HEK293 (cell line): ENCODE measurements at regions not wholly inside any gene's neighbourhood (a gene's known extent, or its start where the extent isn't known, plus 50 kb on each side); places are given as distances from the start of the nearest gene placed in this dataset.

ENCODE experiments used
- CTCF ChIA-PET: fragments of 350-600 bp; formaldehyde crosslinking; extraction: SDS; loops from one replicate; lab custom pipeline; 2021; ENCODE audit warnings: antibody characterized with exemption; lab: Yijun Ruan, JAX
- POLR2A ChIA-PET: fragments of 300-600 bp; formaldehyde crosslinking; extraction: SDS; loops from one replicate; lab custom pipeline; 2020; ENCODE audit warnings: antibody characterized with exemption, inconsistent platforms; lab: Yijun Ruan, JAX
- H3K27ac ChIP-seq: fragments of 200-500 bp; sonication (Bioruptor generic); 2 replicates; pipeline ENCODE4 v1.5.1; 2014; ENCODE audit warnings: low read depth, low read length, control low read depth, inconsistent platforms; ENCODE audit errors: extremely low read depth
- H3K36me3 ChIP-seq, 2 experiments: fragments of 200-500 bp in 1 of 2; sonication (Bioruptor generic) in 1 of 2; 1 replicate in 1 of 2; 2 replicates in 1 of 2; pipeline ENCODE4 v1.5.1; 2014 to 2017; ENCODE audit warnings: inconsistent platforms in 2 of 2, low read length in 2 of 2; ENCODE audit not compliant: control insufficient read depth in 2 of 2, insufficient read depth in 1 of 2
- H3K4me1 ChIP-seq: fragments of 200-500 bp; sonication (Bioruptor generic); 2 replicates; pipeline ENCODE4 v1.5.1; 2014; ENCODE audit warnings: mild to moderate bottlenecking, low read length, inconsistent platforms; ENCODE audit not compliant: control insufficient read depth, insufficient read depth
- H3K4me3 ChIP-seq: 2 replicates; pipeline ENCODE4 v1.5.1; 2011; ENCODE audit warnings: low read depth, mild to moderate bottlenecking, control low read depth, low read length, moderate library complexity
- H3K9me3 ChIP-seq: fragments of 200-500 bp; sonication (Bioruptor generic); 2 replicates; pipeline ENCODE4 v1.5.1; 2014; ENCODE audit warnings: low read depth, low read length, inconsistent platforms; ENCODE audit not compliant: control insufficient read depth, insufficient read depth
- BCL11B ChIP-seq: fragments of 450-650 bp; formaldehyde crosslinking; IDR thresholded peaks from 2 replicates; pipeline ENCODE4 v1.5.1; 2016; ENCODE audit warnings: low read depth, missing biosample characterization, missing genetic modification characterization
- HIC1 ChIP-seq: fragments of 450-650 bp; formaldehyde crosslinking; IDR thresholded peaks from 2 replicates; pipeline ENCODE4 v1.5.1; 2016; ENCODE audit warnings: missing biosample characterization, missing genetic modification characterization
- INSM2 ChIP-seq: fragments of 450-650 bp; formaldehyde crosslinking; IDR thresholded peaks from 2 replicates; pipeline ENCODE4 v1.5.1; 2016; ENCODE audit warnings: missing biosample characterization, missing genetic modification characterization
- KLF8 ChIP-seq: fragments of 450-650 bp; formaldehyde crosslinking; IDR thresholded peaks from 2 replicates; pipeline ENCODE4 v1.5.1; 2016; ENCODE audit warnings: missing biosample characterization, missing genetic modification characterization
- SCRT1 ChIP-seq: fragments of 450-650 bp; formaldehyde crosslinking; IDR thresholded peaks from 2 replicates; pipeline ENCODE4 v1.5.1; 2016; ENCODE audit warnings: missing biosample characterization, missing genetic modification characterization, borderline replicate concordance
- ZBTB1 ChIP-seq: fragments of 450-650 bp; formaldehyde crosslinking; IDR thresholded peaks from 2 replicates; pipeline ENCODE4 v1.5.1; 2016; ENCODE audit warnings: missing biosample characterization, missing genetic modification characterization
- ZBTB21 ChIP-seq: fragments of 450-650 bp; formaldehyde crosslinking; IDR thresholded peaks from 2 replicates; pipeline ENCODE4 v1.5.1; 2017; ENCODE audit warnings: missing biosample characterization, missing genetic modification characterization
- ZBTB44 ChIP-seq: fragments of 450-650 bp; IDR thresholded peaks from 2 replicates; pipeline ENCODE4 v1.5.1; 2018; ENCODE audit warnings: missing biosample characterization, mild to moderate bottlenecking, missing genetic modification characterization
- ZFP3 ChIP-seq: fragments of 450-650 bp; formaldehyde crosslinking; IDR thresholded peaks from 2 replicates; pipeline ENCODE4 v1.5.1; 2016; ENCODE audit warnings: low read depth, missing biosample characterization, missing genetic modification characterization
- ZFP69B ChIP-seq: fragments of 450-650 bp; formaldehyde crosslinking; IDR thresholded peaks from 2 replicates; pipeline ENCODE4 v1.5.1; 2016; ENCODE audit warnings: missing biosample characterization, missing genetic modification characterization
- ZNF23 ChIP-seq: fragments of 450-650 bp; formaldehyde crosslinking; IDR thresholded peaks from 2 replicates; pipeline ENCODE4 v1.5.1; 2016; ENCODE audit warnings: missing biosample characterization, missing genetic modification characterization, borderline replicate concordance
- ZNF280C ChIP-seq: fragments of 450-650 bp; formaldehyde crosslinking; IDR thresholded peaks from 2 replicates; pipeline ENCODE4 v1.5.1; 2016; ENCODE audit warnings: missing biosample characterization, missing genetic modification characterization
- ZNF404 ChIP-seq: fragments of 450-650 bp; formaldehyde crosslinking; IDR thresholded peaks from 2 replicates; pipeline ENCODE4 v1.5.1; 2017; ENCODE audit warnings: missing biosample characterization, missing genetic modification characterization
- ZNF423 ChIP-seq: fragments of 450-650 bp; formaldehyde crosslinking; IDR thresholded peaks from 2 replicates; pipeline ENCODE4 v1.5.1; 2016; ENCODE audit warnings: missing biosample characterization, missing genetic modification characterization
- ZNF449 ChIP-seq: fragments of 450-650 bp; formaldehyde crosslinking; IDR thresholded peaks from 2 replicates; pipeline ENCODE4 v1.5.1; 2017; ENCODE audit warnings: missing biosample characterization, mild to moderate bottlenecking, missing genetic modification characterization, moderate library complexity
- ZNF510 ChIP-seq: fragments of 450-650 bp; formaldehyde crosslinking; IDR thresholded peaks from 2 replicates; pipeline ENCODE4 v1.5.1; 2018; ENCODE audit warnings: mild to moderate bottlenecking, missing genetic modification characterization, missing biosample characterization; ENCODE audit not compliant: insufficient replicate concordance
- ZNF521 ChIP-seq: fragments of 450-650 bp; formaldehyde crosslinking; IDR thresholded peaks from 2 replicates; pipeline ENCODE4 v1.5.1; 2017; ENCODE audit warnings: missing biosample characterization, mild to moderate bottlenecking, missing genetic modification characterization
- ZNF549 ChIP-seq: fragments of 450-650 bp; IDR thresholded peaks from 2 replicates; pipeline ENCODE4 v1.5.1; 2018; ENCODE audit warnings: missing biosample characterization, missing genetic modification characterization, mild to moderate bottlenecking, inconsistent platforms, moderate library complexity
- ZNF658 ChIP-seq: fragments of 450-650 bp; formaldehyde crosslinking; IDR thresholded peaks from 2 replicates; pipeline ENCODE4; 2016; ENCODE audit warnings: missing biosample characterization, missing genetic modification characterization
- ZNF670 ChIP-seq: fragments of 450-650 bp; formaldehyde crosslinking; IDR thresholded peaks from 2 replicates; pipeline ENCODE4 v1.5.1; 2016; ENCODE audit warnings: missing biosample characterization, missing genetic modification characterization, low read depth
- ZNF785 ChIP-seq: fragments of 450-650 bp; formaldehyde crosslinking; IDR thresholded peaks from 2 replicates; pipeline ENCODE4 v1.5.1; 2016; ENCODE audit warnings: missing biosample characterization, missing genetic modification characterization
- ZNF830 ChIP-seq: fragments of 450-650 bp; IDR thresholded peaks from 2 replicates; pipeline ENCODE4 v1.5.0; 2018; ENCODE audit warnings: missing biosample characterization, missing genetic modification characterization, low read depth, mild to moderate bottlenecking, moderate library complexity

- TF ChIP-seq ZNF449 (tag by site-specific recombination) (no peak), ZFP3 (tag by site-specific recombination) (no peak), BCL11B (tag by site-specific recombination) (no peak), SCRT1 (tag by site-specific recombination) (no peak), KLF8 (no peak), ZNF658 (no peak)
Measured at GRCh38 chr3:117817103-117817502, 1107.5 kb downstream of the TUSC7 start (continued).

- Histone ChIP-seq H3K36me3 (no peaks in the 10 kb centered on the region), H3K4me3 (no peak overlapping the region), H3K4me1 (no peaks in the 10 kb centered on the region), H3K27ac (no peak overlapping the region), H3K9me3 (no peaks in the 10 kb centered on the region)
- TF ChIP-seq ZNF830 (tag by site-specific recombination) (no peak), ZBTB44 (tag by site-specific recombination) (no peak), ZBTB21 (tag by site-specific recombination) (no peak)
- POLR2A ChIA-PET = no interaction called here
- CTCF ChIA-PET = no interaction called here
Measured at GRCh38 chr3:117818592-117818991, 1109.0 kb downstream of the TUSC7 start.

- no peak overlapping the region for H3K27ac ChIP-seq
- no peaks in the 10 kb centered on the region for H3K36me3 ChIP-seq
- H3K4me1 ChIP-seq = no peaks in the 10 kb centered on the region
- H3K9me3 ChIP-seq = no peaks in the 10 kb centered on the region
- H3K4me3 ChIP-seq = no peak overlapping the region
- POLR2A ChIA-PET = no interaction called here
- CTCF ChIA-PET = no interaction called here
- TF ChIP-seq ZNF404 (tag by site-specific recombination) (no peak), ZNF423 (tag by site-specific recombination) (no peak), ZNF510 (tag by site-specific recombination) (no peak), ZNF23 (tag by site-specific recombination) (no peak), ZFP69B (tag by site-specific recombination) (no peak), INSM2 (tag by site-specific recombination) (no peak), ZNF670 (tag by site-specific recombination) (no peak), ZBTB1 (tag by site-specific recombination) (no peak), ZNF549 (tag by site-specific recombination) (no peak), ZNF521 (tag by site-specific recombination) (no peak), ZNF280C (tag by site-specific recombination) (no peak), HIC1 (no peak), ZNF785 (tag by site-specific recombination) (no peak)
Measured at GRCh38 chr3:117820658-117821299, 1111.2 kb downstream of the TUSC7 start.
